ENCODE measurements at regions not wholly inside any gene's neighbourhood (a gene's known extent, or its start where the extent isn't known, plus 50 kb on each side); places are given as distances from the start of the nearest gene placed in this dataset.

- TF ChIP-seq EZH2 (IDR thresholded peaks at IDR 0.05; ENCODE audit: low read depth), result no peak
- TF ChIP-seq, protein P1, sequence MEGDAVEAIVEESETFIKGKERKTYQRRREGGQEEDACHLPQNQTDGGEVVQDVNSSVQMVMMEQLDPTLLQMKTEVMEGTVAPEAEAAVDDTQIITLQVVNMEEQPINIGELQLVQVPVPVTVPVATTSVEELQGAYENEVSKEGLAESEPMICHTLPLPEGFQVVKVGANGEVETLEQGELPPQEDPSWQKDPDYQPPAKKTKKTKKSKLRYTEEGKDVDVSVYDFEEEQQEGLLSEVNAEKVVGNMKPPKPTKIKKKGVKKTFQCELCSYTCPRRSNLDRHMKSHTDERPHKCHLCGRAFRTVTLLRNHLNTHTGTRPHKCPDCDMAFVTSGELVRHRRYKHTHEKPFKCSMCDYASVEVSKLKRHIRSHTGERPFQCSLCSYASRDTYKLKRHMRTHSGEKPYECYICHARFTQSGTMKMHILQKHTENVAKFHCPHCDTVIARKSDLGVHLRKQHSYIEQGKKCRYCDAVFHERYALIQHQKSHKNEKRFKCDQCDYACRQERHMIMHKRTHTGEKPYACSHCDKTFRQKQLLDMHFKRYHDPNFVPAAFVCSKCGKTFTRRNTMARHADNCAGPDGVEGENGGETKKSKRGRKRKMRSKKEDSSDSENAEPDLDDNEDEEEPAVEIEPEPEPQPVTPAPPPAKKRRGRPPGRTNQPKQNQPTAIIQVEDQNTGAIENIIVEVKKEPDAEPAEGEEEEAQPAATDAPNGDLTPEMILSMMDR (conservative IDR thresholded peaks at IDR 0.05), result no peak
These were observed 327.5 kb upstream of the FGF13 start for GRCh38 chrX:139039041-139039440.
